ENCODE measurements at regions not wholly inside any gene's neighbourhood (a gene's known extent, or its start where the extent isn't known, plus 50 kb on each side); places are given as distances from the start of the nearest gene placed in this dataset.

GRCh38 chr13:38636073-38636472, 50.8 kb upstream of the FREM2 start:
- TF ChIP-seq POLR2AphosphoS5 (IDR thresholded peaks at IDR 0.05) (no peak), POLR2A (IDR thresholded peaks at IDR 0.05) (no peak), CTCF (IDR thresholded peaks at IDR 0.05) (no peak), EP300 (IDR thresholded peaks at IDR 0.05) (no peak)
